KMS-11 (cell line): ENCODE measurements at regions not wholly inside any gene's neighbourhood (a gene's known extent, or its start where the extent isn't known, plus 50 kb on each side); places are given as distances from the start of the nearest gene placed in this dataset.
"Not testable (repeated sequence)": the region's sequence is repeated elsewhere in the genome, so short reads cannot be mapped to it uniquely, and the experiment has no call there.

ENCODE experiments used
- H2AFZ ChIP-seq: fragments of 200-600 bp; sonication (generic); 2 replicates; pipeline ENCODE4 v1.6.1; 2016; ENCODE audit warnings: antibody characterized with exemption, mixed run types, low read depth
- H3K27ac ChIP-seq: fragments of 200-600 bp; sonication (generic); 2 replicates; pipeline ENCODE4 v1.6.1; 2016; ENCODE audit warnings: mild to moderate bottlenecking, mixed run types
- H3K27me3 ChIP-seq: fragments of 200-600 bp; sonication (generic); 2 replicates; pipeline ENCODE4 v1.6.1; 2017; ENCODE audit warnings: mild to moderate bottlenecking, low read depth, mixed run types, moderate library complexity; ENCODE audit not compliant: insufficient read depth
- H3K36me3 ChIP-seq: fragments of 200-600 bp; sonication (generic); 2 replicates; pipeline ENCODE4 v1.6.1; 2017; ENCODE audit warnings: mild to moderate bottlenecking, mixed run types; ENCODE audit not compliant: insufficient read depth
- H3K4me1 ChIP-seq: fragments of 200-600 bp; sonication (generic); 2 replicates; pipeline ENCODE4 v1.6.1; 2016; ENCODE audit warnings: mild to moderate bottlenecking, low read depth, mixed run types; ENCODE audit not compliant: poor library complexity, severe bottlenecking
- H3K4me2 ChIP-seq: fragments of 200-600 bp; sonication (generic); 2 replicates; pipeline ENCODE4 v1.7.0; 2016; ENCODE audit warnings: mild to moderate bottlenecking, mixed run types
- H3K4me3 ChIP-seq: fragments of 200-600 bp; sonication (generic); IDR thresholded peaks from 2 replicates; pipeline ENCODE4 v1.6.1; 2017; ENCODE audit warnings: low read depth, low read length, mixed read lengths; ENCODE audit not compliant: insufficient read depth
- H3K79me2 ChIP-seq: fragments of 200-600 bp; sonication (generic); 2 replicates; pipeline ENCODE4 v1.6.1; 2016; ENCODE audit warnings: low read depth, mixed run types; ENCODE audit not compliant: insufficient read depth
- H3K9ac ChIP-seq: fragments of 200-600 bp; sonication (generic); 2 replicates; pipeline ENCODE4 v1.6.1; 2016; ENCODE audit warnings: mild to moderate bottlenecking, mixed run types
- H4K20me1 ChIP-seq: fragments of 200-600 bp; sonication (generic); 2 replicates; pipeline ENCODE4 v1.6.1; 2016; ENCODE audit warnings: mild to moderate bottlenecking, mixed run types; ENCODE audit not compliant: insufficient read depth
- TF ChIP-seq, protein P1 (sequence below): fragments of 200-600 bp; sonication (generic); conservative IDR thresholded peaks from 2 replicates; pipeline ENCODE4 v1.6.1; 2017; ENCODE audit warnings: low read depth, mild to moderate bottlenecking, antibody characterized with exemption, low read length, moderate library complexity, mixed read lengths

DNA sequence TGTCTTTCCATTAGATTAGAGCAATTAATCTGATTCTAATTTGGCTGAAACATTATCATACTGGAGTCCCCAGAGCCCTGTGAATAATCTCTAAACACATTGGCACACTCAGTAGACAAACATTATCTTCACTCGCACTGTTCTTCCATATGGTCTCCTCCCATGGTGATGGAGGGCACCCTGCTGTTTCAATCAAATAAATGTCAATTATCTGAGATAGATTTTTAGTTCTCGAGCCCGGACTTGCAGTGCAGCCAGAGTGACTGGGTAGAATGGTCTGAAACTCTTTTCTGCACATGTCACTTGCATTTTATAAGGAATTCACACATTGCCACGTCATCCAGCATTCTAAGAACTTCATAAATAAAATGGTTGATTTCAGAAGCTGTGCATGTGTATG is 90.6 kb upstream of the MAP3K7 start:
- Histone ChIP-seq H4K20me1 (no peaks in the 10 kb centered on the region), H3K4me1 (no peaks in the 10 kb centered on the region), H3K27me3 (no peaks in the 10 kb centered on the region), H3K4me2 (no peak overlapping the region), H3K36me3 (no peaks in the 10 kb centered on the region), H3K27ac (no peak overlapping the region), H3K4me3 (no peak overlapping the region), H3K9ac (no peak overlapping the region), H2AFZ (no peak overlapping the region), H3K79me2 (no peaks in the 10 kb centered on the region)
- TF ChIP-seq, protein P1, sequence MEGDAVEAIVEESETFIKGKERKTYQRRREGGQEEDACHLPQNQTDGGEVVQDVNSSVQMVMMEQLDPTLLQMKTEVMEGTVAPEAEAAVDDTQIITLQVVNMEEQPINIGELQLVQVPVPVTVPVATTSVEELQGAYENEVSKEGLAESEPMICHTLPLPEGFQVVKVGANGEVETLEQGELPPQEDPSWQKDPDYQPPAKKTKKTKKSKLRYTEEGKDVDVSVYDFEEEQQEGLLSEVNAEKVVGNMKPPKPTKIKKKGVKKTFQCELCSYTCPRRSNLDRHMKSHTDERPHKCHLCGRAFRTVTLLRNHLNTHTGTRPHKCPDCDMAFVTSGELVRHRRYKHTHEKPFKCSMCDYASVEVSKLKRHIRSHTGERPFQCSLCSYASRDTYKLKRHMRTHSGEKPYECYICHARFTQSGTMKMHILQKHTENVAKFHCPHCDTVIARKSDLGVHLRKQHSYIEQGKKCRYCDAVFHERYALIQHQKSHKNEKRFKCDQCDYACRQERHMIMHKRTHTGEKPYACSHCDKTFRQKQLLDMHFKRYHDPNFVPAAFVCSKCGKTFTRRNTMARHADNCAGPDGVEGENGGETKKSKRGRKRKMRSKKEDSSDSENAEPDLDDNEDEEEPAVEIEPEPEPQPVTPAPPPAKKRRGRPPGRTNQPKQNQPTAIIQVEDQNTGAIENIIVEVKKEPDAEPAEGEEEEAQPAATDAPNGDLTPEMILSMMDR, result no peak

DNA sequence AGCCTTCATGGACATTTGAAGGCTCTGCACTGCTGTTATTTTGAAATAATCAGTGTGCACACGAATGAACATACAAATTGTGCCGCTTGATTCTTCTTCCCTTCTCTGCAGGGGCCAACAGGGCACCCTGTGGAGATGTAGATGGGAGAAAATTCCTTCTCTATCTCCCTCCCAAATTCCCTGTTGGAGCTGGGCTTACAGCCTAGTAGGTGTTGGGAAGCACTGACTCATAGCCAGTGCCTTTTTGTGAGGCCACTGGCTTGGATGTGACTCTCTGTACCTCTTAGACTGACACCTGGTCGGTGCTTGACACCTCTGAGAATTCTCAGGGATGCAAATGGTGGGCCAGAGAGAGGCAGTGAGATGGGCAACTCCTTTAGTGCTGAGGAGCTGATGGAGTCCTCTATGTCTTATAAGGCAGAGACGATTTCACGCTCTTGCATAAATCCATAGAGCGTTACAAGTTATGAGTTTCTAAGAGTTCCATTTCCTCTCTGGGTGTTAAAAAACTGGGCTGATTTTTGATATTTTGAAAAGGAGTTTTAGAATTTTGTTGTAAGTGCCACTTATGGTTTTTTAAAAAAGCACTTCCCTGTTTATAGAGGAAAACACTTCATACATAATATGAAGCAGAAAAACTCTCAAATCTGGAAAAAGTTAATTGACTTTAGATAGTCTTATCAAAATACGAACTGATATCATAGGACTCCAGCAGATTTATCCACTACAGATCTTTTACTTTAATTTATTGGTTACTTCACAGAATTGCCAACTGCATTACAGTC is 89.8 kb upstream of the MAP3K7 start:
- Histone ChIP-seq H3K4me2 (no peak overlapping the region), H3K4me1 (no peaks in the 10 kb centered on the region), H4K20me1 (no peaks in the 10 kb centered on the region), H3K4me3 (no peak overlapping the region), H3K36me3 (no peaks in the 10 kb centered on the region), H2AFZ (no peak overlapping the region), H3K79me2 (no peaks in the 10 kb centered on the region), H3K27ac (no peak overlapping the region), H3K9ac (no peak overlapping the region), H3K27me3 (no peaks in the 10 kb centered on the region)
- TF ChIP-seq, protein P1, result no peak

DNA sequence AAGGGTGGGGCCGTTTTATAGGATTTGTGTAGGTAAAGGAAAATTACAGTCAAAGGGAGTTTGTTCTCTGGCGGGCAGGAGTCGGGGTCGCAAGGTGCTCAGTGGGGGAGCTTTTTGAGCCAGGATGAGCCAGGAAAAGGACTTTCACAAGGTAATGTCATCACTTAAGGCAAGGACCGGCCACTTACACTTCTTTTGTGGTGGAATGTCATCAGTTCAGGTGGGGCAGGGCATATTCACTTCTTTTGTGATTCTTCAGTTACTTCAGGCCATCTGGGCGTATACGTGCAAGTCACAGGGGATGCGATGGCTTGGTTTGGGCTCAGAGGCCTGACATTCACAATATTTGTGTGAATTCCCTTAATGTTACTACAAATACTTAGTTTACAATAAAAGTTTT is 88.2 kb upstream of the MAP3K7 start:
- H3K4me2 ChIP-seq, H3K27me3 ChIP-seq, H3K27ac ChIP-seq, H4K20me1 ChIP-seq, H3K4me3 ChIP-seq, H2AFZ ChIP-seq, H3K9ac ChIP-seq, H3K79me2 ChIP-seq, H3K4me1 ChIP-seq, H3K36me3 ChIP-seq: not testable (repeated sequence)

DNA sequence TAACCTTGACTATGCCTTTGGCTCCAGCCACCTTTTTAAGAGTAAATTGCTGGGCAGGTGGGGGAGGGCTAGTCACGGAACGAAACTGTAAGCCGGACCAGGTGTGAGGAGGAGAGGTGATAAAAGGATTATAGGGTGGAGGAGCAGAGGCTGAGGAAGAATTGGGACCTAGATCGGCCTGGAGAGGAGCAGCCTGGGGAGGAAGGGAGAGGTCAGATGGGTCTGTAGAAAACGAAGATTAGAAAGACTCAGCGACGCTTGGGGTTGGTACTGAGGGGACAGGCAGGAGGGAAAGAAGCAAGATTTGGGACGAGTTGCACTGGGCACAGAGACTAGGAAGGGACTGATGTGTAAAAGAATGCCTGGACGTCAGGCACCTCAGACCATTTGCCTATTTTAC is 87.2 kb upstream of the MAP3K7 start:
- not testable (repeated sequence) for H3K36me3 ChIP-seq, H3K4me1 ChIP-seq, H3K27me3 ChIP-seq, H3K9ac ChIP-seq, H2AFZ ChIP-seq, H3K4me2 ChIP-seq, H4K20me1 ChIP-seq, H3K4me3 ChIP-seq, H3K79me2 ChIP-seq, H3K27ac ChIP-seq

DNA sequence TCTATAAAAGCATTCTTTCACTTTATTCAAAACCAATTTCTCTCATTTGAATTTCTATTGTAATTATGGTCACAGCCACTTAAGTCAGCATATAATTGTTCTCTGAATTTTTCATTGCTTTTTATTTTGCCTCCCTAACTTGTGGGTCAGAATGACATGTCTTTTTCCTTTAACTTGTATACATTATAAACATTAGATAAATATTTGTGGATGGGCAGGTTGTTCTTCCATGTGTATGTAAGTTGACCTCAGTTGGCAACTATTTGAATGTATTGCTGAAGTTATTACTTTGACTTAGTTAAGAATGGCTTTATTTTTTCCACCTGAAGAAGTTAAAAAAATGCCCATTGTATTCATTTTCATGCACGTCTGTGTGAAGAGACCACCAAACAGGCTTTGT is 83.0 kb upstream of the MAP3K7 start:
- H3K79me2 ChIP-seq, result no peaks in the 10 kb centered on the region
- H3K36me3 ChIP-seq, result no peaks in the 10 kb centered on the region
- TF ChIP-seq, protein P1, result no peak
- no peak overlapping the region for H3K4me3 ChIP-seq
- H2AFZ ChIP-seq, result no peak overlapping the region
- H3K4me1 ChIP-seq, result no peaks in the 10 kb centered on the region
- no peaks in the 10 kb centered on the region for H4K20me1 ChIP-seq
- H3K4me2 ChIP-seq, result no peak overlapping the region
- H3K27ac ChIP-seq, result no peak overlapping the region
- H3K27me3 ChIP-seq, result no peaks in the 10 kb centered on the region
- no peak overlapping the region for H3K9ac ChIP-seq
